ENCODE measurements at regions not wholly inside any gene's neighbourhood (a gene's known extent, or its start where the extent isn't known, plus 50 kb on each side); places are given as distances from the start of the nearest gene placed in this dataset.

- no peak for TF ChIP-seq TEAD4 (IDR thresholded peaks at IDR 0.05)
- TF ChIP-seq TAF1 (IDR thresholded peaks at IDR 0.05; ENCODE audit: low read depth) = no peak
- TF ChIP-seq EP300 (IDR thresholded peaks at IDR 0.05; ENCODE audit: borderline replicate concordance) = no peak
- no peak for TF ChIP-seq EGR1 (IDR thresholded peaks at IDR 0.05)
- TF ChIP-seq REST (IDR thresholded peaks at IDR 0.05; ENCODE audit: low read depth) = no peak
- no peak for TF ChIP-seq NFIC (IDR thresholded peaks at IDR 0.05)
These were observed 184.4 kb downstream of the SHOX2 start for GRCh38 chr3:157921811-157922210.
